NCI-H2227 (cell line): ENCODE measurements at regions not wholly inside any gene's neighbourhood (a gene's known extent, or its start where the extent isn't known, plus 50 kb on each side); places are given as distances from the start of the nearest gene placed in this dataset.
A peak's percentile ranks its signal among the peaks of the same experiment; 100 is the strongest.

Source experiments
- DNase-seq: peaks from one replicate; lab custom pipeline; 2025; ENCODE audit not compliant: unreplicated experiment; lab: John Stamatoyannopoulos, UW

GRCh38 chr6:71476872-71477271, 188.3 kb downstream of the OGFRL1 start:
- no peak for DNase-seq

GRCh38 chr6:71478834-71479541, 190.4 kb downstream of the OGFRL1 start:
- no peak for DNase-seq

- DNase-seq: no peak
These were observed 192.0 kb downstream of the OGFRL1 start for GRCh38 chr6:71480577-71480976.

- no peak for DNase-seq
These were observed 192.4 kb downstream of the OGFRL1 start for GRCh38 chr6:71481011-71481410.

- no peak for DNase-seq
These were observed 193.2 kb downstream of the OGFRL1 start for GRCh38 chr6:71481801-71482200.

GRCh38 chr6:71482742-71483141, 194.1 kb downstream of the OGFRL1 start:
- DNase-seq: no peak

- no peak for DNase-seq
These were observed 197.8 kb downstream of the OGFRL1 start for GRCh38 chr6:71486461-71486860.

GRCh38 chr6:71488186-71488585, 199.6 kb downstream of the OGFRL1 start:
- DNase-seq: no peak

- no peak for DNase-seq
These were observed 201.1 kb downstream of the OGFRL1 start for GRCh38 chr6:71489736-71490135.

GRCh38 chr6:71490876-71491275, 202.3 kb downstream of the OGFRL1 start:
- no peak for DNase-seq

GRCh38 chr6:71491844-71492243, 203.2 kb downstream of the OGFRL1 start:
- no peak for DNase-seq

GRCh38 chr6:71492668-71493067, 204.1 kb downstream of the OGFRL1 start:
- DNase-seq: no peak

GRCh38 chr6:71496018-71496721, 207.6 kb downstream of the OGFRL1 start:
- DNase-seq: no peak

- DNase-seq: no peak
These were observed 208.1 kb downstream of the OGFRL1 start for GRCh38 chr6:71496722-71497033.

- DNase-seq: no peak
These were observed 210.0 kb downstream of the OGFRL1 start for GRCh38 chr6:71498638-71499037.

- DNase-seq: no peak
These were observed 211.1 kb downstream of the OGFRL1 start for GRCh38 chr6:71499667-71500066.

GRCh38 chr6:71502168-71502567, 213.6 kb downstream of the OGFRL1 start:
- DNase-seq: no peak

- DNase-seq: no peak
These were observed 214.3 kb downstream of the OGFRL1 start for GRCh38 chr6:71502956-71503355.

GRCh38 chr6:71507183-71507582, 218.6 kb downstream of the OGFRL1 start:
- no peak for DNase-seq

GRCh38 chr6:71509191-71510005, 220.8 kb downstream of the OGFRL1 start:
- DNase-seq: no peak

GRCh38 chr6:71510057-71510713, 221.6 kb downstream of the OGFRL1 start:
- DNase-seq: peak; percentile 31
